ENCODE measurements at regions not wholly inside any gene's neighbourhood (a gene's known extent, or its start where the extent isn't known, plus 50 kb on each side); places are given as distances from the start of the nearest gene placed in this dataset.

GRCh38 chr1:222026280-222026679 is 284.4 kb upstream of the DUSP10 start:
- no peak for DNase-seq (ENCODE audit: extremely low read depth, low read depth)
- TF ChIP-seq CTCF (IDR thresholded peaks at IDR 0.05; ENCODE audit: low read depth, low read length): no peak

- no peak for TF ChIP-seq CTCF (IDR thresholded peaks at IDR 0.05; ENCODE audit: low read depth, low read length)
- no peak for DNase-seq (ENCODE audit: extremely low read depth, low read depth)
These were observed 281.1 kb upstream of the DUSP10 start for GRCh38 chr1:222023025-222023424.

- no peak for DNase-seq (ENCODE audit: extremely low read depth, low read depth)
- TF ChIP-seq CTCF (IDR thresholded peaks at IDR 0.05; ENCODE audit: low read depth, low read length): no peak
These were observed 279.2 kb upstream of the DUSP10 start for GRCh38 chr1:222021129-222021528.

- no peak for DNase-seq (ENCODE audit: extremely low read depth, low read depth)
- no peak for TF ChIP-seq CTCF (IDR thresholded peaks at IDR 0.05; ENCODE audit: low read depth, low read length)
These were observed 278.7 kb upstream of the DUSP10 start for GRCh38 chr1:222020553-222020952.

- no peak for DNase-seq (ENCODE audit: extremely low read depth, low read depth)
- no peak for TF ChIP-seq CTCF (IDR thresholded peaks at IDR 0.05; ENCODE audit: low read depth, low read length)
These were observed 277.1 kb upstream of the DUSP10 start for GRCh38 chr1:222019029-222019428.

- no peak for TF ChIP-seq CTCF (IDR thresholded peaks at IDR 0.05; ENCODE audit: low read depth, low read length)
- DNase-seq (ENCODE audit: extremely low read depth, low read depth): no peak
These were observed 276.2 kb upstream of the DUSP10 start for GRCh38 chr1:222018041-222018440.

- TF ChIP-seq CTCF (IDR thresholded peaks at IDR 0.05; ENCODE audit: low read depth, low read length): no peak
- DNase-seq (ENCODE audit: extremely low read depth, low read depth): no peak
These were observed 273.8 kb upstream of the DUSP10 start for GRCh38 chr1:222015686-222016085.
